Ecto neural progenitor cell (in vitro differentiated cells): ENCODE measurements at regions not wholly inside any gene's neighbourhood (a gene's known extent, or its start where the extent isn't known, plus 50 kb on each side); places are given as distances from the start of the nearest gene placed in this dataset.
"Not testable (repeated sequence)": the region's sequence is repeated elsewhere in the genome, so short reads cannot be mapped to it uniquely, and the experiment has no call there.

Experiments used
- DNase-seq: peaks from one replicate; pipeline ENCODE4 v3.0.0-alpha.2; 2018; ENCODE audit warnings: low spot score

- no peak for DNase-seq
Observed at GRCh38 chrX:5295004-5295403, 933.7 kb downstream of the NLGN4X start.

DNA sequence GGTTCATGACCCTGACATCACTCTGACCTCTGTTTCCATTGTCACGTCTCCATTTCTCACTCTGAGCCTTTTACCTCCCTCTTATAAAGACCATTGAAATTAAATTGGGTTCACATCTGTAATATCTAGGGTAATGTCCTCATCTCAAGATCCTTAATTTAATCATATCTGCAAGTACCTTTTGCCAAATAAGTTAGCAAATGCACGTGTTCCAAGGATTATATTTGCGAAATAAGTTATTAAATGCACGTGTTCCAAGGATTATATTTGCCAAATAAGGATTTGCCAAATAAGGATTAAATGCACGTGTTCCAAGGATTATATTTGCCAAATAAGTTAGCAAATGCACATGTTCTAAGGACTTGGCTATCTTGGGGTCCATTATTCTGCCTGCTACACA lies 938.0 kb downstream of the NLGN4X start:
- no peak for DNase-seq

GRCh38 chrX:5289949-5290348 lies 938.7 kb downstream of the NLGN4X start:
- DNase-seq: not testable (repeated sequence)

DNA sequence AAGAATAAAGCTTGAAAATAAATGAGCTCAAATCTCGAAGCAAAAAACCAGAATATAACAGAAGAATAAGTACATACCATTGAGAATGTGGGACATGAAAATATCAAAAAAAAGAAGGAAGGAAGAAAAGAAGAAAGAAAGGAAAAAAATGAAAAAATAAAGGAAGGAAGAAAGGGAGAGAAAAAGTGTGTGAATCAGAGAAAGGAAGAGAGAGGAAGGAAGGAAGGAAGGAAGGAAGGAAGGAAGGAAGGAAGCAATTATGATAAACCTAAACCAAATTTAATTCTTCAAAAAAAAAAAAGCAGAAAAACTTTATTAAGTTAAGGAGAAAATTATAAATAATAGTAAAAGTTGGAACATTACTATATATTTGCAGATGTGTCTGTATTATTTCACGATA lies 949.8 kb downstream of the NLGN4X start:
- no peak for DNase-seq

- DNase-seq: no peak
Observed at GRCh38 chrX:5265324-5265850, 963.3 kb downstream of the NLGN4X start.

- DNase-seq: no peak
Observed at GRCh38 chrX:5250106-5250505, 978.6 kb downstream of the NLGN4X start.

- no peak for DNase-seq
Observed at GRCh38 chrX:5242091-5242790, 986.4 kb downstream of the NLGN4X start.

DNA sequence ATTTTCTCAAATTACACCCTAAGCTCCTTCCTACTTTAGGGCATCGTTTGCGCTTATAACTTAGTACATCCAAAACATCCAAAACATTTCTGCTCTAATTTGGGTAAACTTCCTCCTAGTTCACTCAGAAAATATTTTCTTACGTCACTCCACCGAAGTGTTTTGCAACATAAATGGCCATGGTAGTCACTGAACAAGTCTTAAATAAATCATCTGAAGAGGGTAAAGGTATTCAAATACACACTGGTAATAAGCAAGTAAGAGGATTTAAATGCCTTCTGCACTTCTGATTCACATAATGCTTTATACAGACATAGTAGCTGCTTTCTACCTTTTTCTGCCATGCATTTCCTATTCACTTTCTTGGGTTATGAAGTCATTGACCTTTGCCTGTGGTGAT lies 991.9 kb downstream of the NLGN4X start:
- DNase-seq: no peak

- DNase-seq: no peak
Observed at GRCh38 chrX:5236096-5236495, 992.6 kb downstream of the NLGN4X start.

- DNase-seq: no peak
Observed at GRCh38 chrX:5233830-5234229, 994.8 kb downstream of the NLGN4X start.

DNA sequence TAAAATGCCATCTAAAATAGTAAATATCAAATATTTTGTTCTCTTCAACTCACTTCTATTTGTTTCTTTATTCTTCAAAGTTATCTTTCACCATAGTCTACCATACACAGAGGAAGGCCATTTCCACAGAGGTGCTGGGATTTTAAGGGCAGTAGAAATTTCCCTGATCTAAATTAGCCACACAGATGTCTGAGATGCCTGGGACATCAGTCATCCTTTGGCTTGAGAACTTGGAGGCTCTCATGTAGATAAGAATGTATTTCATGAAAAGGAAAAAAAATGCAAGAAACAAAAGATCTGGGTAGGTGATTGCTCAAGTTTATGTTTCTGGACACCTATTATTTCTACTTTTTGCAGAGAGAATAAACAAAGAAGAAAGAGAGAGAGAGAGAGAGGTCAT lies 1008.2 kb downstream of the NLGN4X start:
- no peak for DNase-seq

GRCh38 chrX:5194806-5195205 lies 1033.9 kb downstream of the NLGN4X start:
- no peak for DNase-seq

GRCh38 chrX:5180135-5180741 lies 1048.4 kb downstream of the NLGN4X start:
- no peak for DNase-seq

- DNase-seq: no peak
Observed at GRCh38 chrX:5176766-5177165, 1051.9 kb downstream of the NLGN4X start.

DNA sequence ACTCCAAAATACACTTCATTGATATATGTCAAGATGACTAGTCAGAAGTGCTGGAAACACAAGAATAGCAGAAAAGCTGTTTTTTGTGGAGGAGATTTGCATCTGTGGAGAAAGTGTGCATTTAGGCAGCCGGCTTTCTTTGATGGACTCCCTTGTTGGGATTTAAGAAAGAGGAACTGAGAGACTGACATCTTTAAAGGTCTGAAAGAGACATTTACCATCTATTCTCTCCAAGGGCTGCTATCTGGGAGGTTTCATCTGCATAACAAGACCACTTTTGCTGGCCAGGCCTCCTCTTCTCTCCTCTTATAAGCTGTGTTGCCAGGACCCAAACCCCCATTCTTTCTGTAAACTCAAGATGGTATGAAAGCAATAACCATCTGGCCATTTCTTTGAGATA lies 1065.0 kb downstream of the NLGN4X start:
- DNase-seq: no peak

DNA sequence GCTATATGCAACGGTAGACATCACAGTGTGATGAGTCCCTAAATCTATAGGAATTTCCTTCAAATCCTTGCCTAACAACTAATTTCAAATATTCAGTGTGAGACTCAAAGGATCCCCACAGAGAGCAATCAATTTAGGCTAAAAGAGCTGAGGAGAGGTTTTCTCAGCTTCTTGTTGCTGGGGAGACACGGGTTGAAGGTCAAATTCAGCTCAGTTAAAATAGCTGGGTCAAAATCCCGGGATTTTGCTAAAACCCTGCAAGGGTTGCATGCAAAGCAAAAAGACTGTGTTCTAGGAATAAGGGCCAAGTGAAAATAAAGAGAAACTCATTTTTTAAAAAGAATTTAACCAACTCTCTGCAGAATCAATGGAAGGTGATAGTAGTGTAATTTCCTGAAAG lies 1073.4 kb downstream of the NLGN4X start:
- DNase-seq: no peak

GRCh38 chrX:5145957-5146356 lies 1082.7 kb downstream of the NLGN4X start:
- no peak for DNase-seq

DNA sequence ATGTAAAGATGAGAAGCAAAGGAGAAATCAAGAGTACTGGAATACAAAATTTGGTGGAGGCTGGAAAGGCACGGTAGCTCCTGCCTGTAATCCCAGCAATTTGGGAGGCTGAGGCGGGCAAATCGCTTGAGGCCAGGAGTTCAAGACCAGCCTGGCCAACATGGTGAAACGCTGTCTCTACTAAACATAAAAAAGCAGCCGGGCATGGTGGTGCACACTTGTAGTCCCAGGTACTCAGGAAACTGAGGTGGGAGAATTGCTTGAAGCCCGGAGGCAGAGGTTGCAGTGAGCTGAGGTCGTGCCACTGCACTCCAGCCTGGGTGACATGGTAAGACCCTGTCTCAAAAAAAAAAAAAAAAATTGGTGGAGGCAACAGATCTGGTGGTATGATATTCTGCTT lies 1086.0 kb downstream of the NLGN4X start:
- no peak for DNase-seq

DNA sequence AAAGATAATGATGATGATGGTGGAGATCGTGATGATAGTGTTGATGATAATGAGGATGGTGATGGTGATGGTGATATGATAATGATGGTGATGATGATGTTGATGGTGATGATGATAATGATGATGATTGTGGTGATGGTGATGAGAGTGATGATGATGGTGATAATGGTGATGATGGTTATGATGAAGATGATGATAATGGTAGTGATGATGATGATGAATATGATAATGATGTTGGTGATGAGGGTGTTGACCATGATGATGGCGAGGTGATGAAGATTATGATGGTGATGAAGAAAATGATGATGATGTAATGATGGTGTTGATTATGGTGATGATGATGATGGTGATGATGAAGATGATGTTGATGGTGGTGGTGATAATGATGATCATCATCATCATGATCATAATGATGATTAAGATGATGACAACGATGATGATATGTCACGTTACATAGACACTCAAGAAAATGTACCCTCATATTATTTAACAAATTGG lies 1106.4 kb downstream of the NLGN4X start:
- DNase-seq: no peak

DNA sequence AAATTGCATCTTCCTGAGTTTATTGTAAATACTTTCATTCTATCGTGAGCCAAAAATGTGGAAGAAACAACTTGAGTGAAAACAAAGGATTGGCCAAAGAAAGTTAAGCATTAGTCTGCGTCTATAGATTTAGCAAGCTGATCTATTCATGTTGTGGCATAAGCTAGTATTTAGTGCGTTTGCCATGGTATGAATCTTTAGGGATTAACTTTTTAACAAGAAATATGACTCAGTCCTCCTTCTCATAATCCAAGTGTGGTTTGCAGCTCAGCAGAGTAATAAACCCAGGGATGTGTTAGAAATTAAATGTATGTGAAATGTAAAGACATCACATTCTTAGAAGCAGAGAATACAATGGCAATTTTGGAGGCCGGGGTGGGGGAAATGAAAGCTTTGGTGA lies 1110.9 kb downstream of the NLGN4X start:
- no peak for DNase-seq

- no peak for DNase-seq
Observed at GRCh38 chrX:5113128-5113527, 1115.5 kb downstream of the NLGN4X start.

GRCh38 chrX:5100004-5100403 lies 1128.7 kb downstream of the NLGN4X start:
- no peak for DNase-seq

- DNase-seq: no peak
Observed at GRCh38 chrX:5086388-5086787, 1142.3 kb downstream of the NLGN4X start.

DNA sequence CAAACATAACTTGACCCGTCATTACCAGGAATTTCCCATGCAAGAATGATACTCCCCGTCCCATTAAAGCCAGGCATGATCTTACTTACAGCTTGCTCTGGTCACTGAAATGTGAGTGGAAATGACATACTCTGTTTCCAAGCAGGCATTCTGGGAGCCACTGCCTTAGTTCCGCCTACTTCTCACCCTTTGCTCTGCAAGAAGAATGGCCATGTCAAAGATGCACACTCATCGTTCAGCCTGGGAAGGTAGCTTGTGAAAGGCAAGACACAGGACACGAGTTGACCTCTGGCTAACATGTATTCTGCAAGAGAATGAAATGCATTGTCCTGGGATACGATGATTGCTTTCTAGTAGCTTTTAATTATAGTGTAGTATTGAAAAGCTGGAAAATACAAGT lies 1144.4 kb downstream of the NLGN4X start:
- no peak for DNase-seq
